Activated CD4-positive, alpha-beta memory T cell treated with anti-CD3 and anti-CD28 coated beads for 36 hours (primary cell): ENCODE measurements at regions not wholly inside any gene's neighbourhood (a gene's known extent, or its start where the extent isn't known, plus 50 kb on each side); places are given as distances from the start of the nearest gene placed in this dataset.

Source experiments
- CTCF ChIA-PET: fragments of 350-600 bp; sonication (Branson Sonifier 250); formaldehyde crosslinking; loops from one replicate; lab custom pipeline; 2021; ENCODE audit warnings: antibody characterized with exemption, inconsistent platforms; lab: Charles Lee
- POLR2A ChIA-PET: fragments of 350-600 bp; sonication (Branson Sonifier 250); formaldehyde crosslinking; loops from one replicate; lab custom pipeline; 2021; ENCODE audit warnings: antibody characterized with exemption; lab: Charles Lee
- DNase-seq: peaks from one replicate; pipeline ENCODE4 v3.0.0-alpha.2; 2020
- H3K27ac Mint-ChIP-seq: one replicate; pipeline ENCODE4 v1.8.0; 2021; ENCODE audit warnings: mixed read lengths
- H3K27me3 Mint-ChIP-seq: one replicate; pipeline ENCODE4 v1.8.0; 2021; ENCODE audit warnings: mixed read lengths
- H3K36me3 Mint-ChIP-seq: one replicate; pipeline ENCODE4 v1.8.0; 2021; ENCODE audit warnings: mixed read lengths
- H3K4me1 Mint-ChIP-seq: one replicate; pipeline ENCODE4 v1.8.0; 2021; ENCODE audit warnings: low read depth, mixed read lengths
- H3K4me3 Mint-ChIP-seq: one replicate; pipeline ENCODE4 v1.8.0; 2021; ENCODE audit warnings: mild to moderate bottlenecking, mixed read lengths
- H3K9me3 Mint-ChIP-seq: one replicate; pipeline ENCODE4 v1.8.0; 2021; ENCODE audit warnings: mixed read lengths
- intact Hi-C: fragments of 100-400 bp; cut with micrococcal nuclease; formaldehyde crosslinking; loops from one replicate; pipeline ENCODE4 v1.15.1; 2023

GRCh38 chr5:7186818-7187217 is 209.1 kb upstream of the ADCY2 start:
- intact Hi-C loops, result no loop called here
- H3K4me3 Mint-ChIP-seq, result no peak overlapping the region
- H3K4me1 Mint-ChIP-seq, result no peaks in the 10 kb centered on the region
- peaks cover under 1% of the 10 kb centered on the region for H3K27me3 Mint-ChIP-seq
- no peaks in the 10 kb centered on the region for H3K9me3 Mint-ChIP-seq
- H3K27ac Mint-ChIP-seq, result no peak overlapping the region
- CTCF ChIA-PET, result no interaction called here
- DNase-seq, result no peak
- H3K36me3 Mint-ChIP-seq, result no peaks in the 10 kb centered on the region
- POLR2A ChIA-PET, result no interaction called here

GRCh38 chr5:7190712-7191250 is 205.2 kb upstream of the ADCY2 start:
- intact Hi-C loops, result no loop called here
- no peaks in the 10 kb centered on the region for H3K9me3 Mint-ChIP-seq
- H3K36me3 Mint-ChIP-seq, result no peaks in the 10 kb centered on the region
- DNase-seq, result no peak
- H3K4me3 Mint-ChIP-seq, result no peak overlapping the region
- ChIA-PET POLR2A (no interaction called here), CTCF (no interaction called here)
- H3K27ac Mint-ChIP-seq, result no peak overlapping the region
- H3K27me3 Mint-ChIP-seq, result peaks cover 3% of the 10 kb centered on the region
- H3K4me1 Mint-ChIP-seq, result no peaks in the 10 kb centered on the region

GRCh38 chr5:7192016-7192415 is 203.9 kb upstream of the ADCY2 start:
- Mint-ChIP-seq H3K9me3 (no peaks in the 10 kb centered on the region), H3K27me3 (peaks cover 3% of the 10 kb centered on the region), H3K27ac (no peak overlapping the region), H3K4me3 (no peak overlapping the region), H3K4me1 (no peaks in the 10 kb centered on the region), H3K36me3 (no peaks in the 10 kb centered on the region)
- CTCF ChIA-PET, result no interaction called here
- POLR2A ChIA-PET, result no interaction called here
- intact Hi-C loops, result no loop called here
- DNase-seq, result no peak

GRCh38 chr5:7202846-7203245 is 193.1 kb upstream of the ADCY2 start:
- Mint-ChIP-seq H3K4me1 (no peaks in the 10 kb centered on the region), H3K27me3 (no peaks in the 10 kb centered on the region), H3K36me3 (no peaks in the 10 kb centered on the region), H3K27ac (no peak overlapping the region), H3K9me3 (no peaks in the 10 kb centered on the region), H3K4me3 (no peak overlapping the region)
- ChIA-PET POLR2A (no interaction called here), CTCF (no interaction called here)
- DNase-seq, result no peak
- intact Hi-C loops, result no loop called here

GRCh38 chr5:7207979-7208378 is 188.0 kb upstream of the ADCY2 start:
- Mint-ChIP-seq H3K27me3 (no peaks in the 10 kb centered on the region), H3K4me3 (no peak overlapping the region), H3K4me1 (no peaks in the 10 kb centered on the region), H3K9me3 (no peaks in the 10 kb centered on the region), H3K27ac (no peak overlapping the region), H3K36me3 (no peaks in the 10 kb centered on the region)
- intact Hi-C loops, result no loop called here
- ChIA-PET CTCF (interaction anchor here (1.0 kb wide), 1 partner anchor 129 kb away, joined by 3 read pairs; no protein-coding TSS in a partner anchor), POLR2A (no interaction called here)
- DNase-seq, result no peak

- no peaks in the 10 kb centered on the region for H3K36me3 Mint-ChIP-seq
- H3K4me1 Mint-ChIP-seq, result no peaks in the 10 kb centered on the region
- POLR2A ChIA-PET, result no interaction called here
- CTCF ChIA-PET, result no interaction called here
- H3K9me3 Mint-ChIP-seq, result no peaks in the 10 kb centered on the region
- H3K4me3 Mint-ChIP-seq, result no peak overlapping the region
- no peak for DNase-seq
- no peaks in the 10 kb centered on the region for H3K27me3 Mint-ChIP-seq
- intact Hi-C loops, result no loop called here
- no peak overlapping the region for H3K27ac Mint-ChIP-seq
Measured at GRCh38 chr5:7208938-7209337, 187.0 kb upstream of the ADCY2 start.

- Mint-ChIP-seq H3K4me1 (no peaks in the 10 kb centered on the region), H3K9me3 (no peaks in the 10 kb centered on the region), H3K36me3 (no peaks in the 10 kb centered on the region), H3K27me3 (no peaks in the 10 kb centered on the region), H3K27ac (no peak overlapping the region), H3K4me3 (no peak overlapping the region)
- CTCF ChIA-PET, result no interaction called here
- intact Hi-C loops, result no loop called here
- no peak for DNase-seq
- POLR2A ChIA-PET, result no interaction called here
Measured at GRCh38 chr5:7209658-7210057, 186.3 kb upstream of the ADCY2 start.

- CTCF ChIA-PET, result no interaction called here
- POLR2A ChIA-PET, result no interaction called here
- intact Hi-C loops, result no loop called here
Measured at GRCh38 chr5:7210549-7210948, 185.4 kb upstream of the ADCY2 start.

GRCh38 chr5:7213525-7213924 is 182.4 kb upstream of the ADCY2 start:
- Mint-ChIP-seq H3K4me1 (no peaks in the 10 kb centered on the region), H3K36me3 (no peaks in the 10 kb centered on the region)
- CTCF ChIA-PET, result no interaction called here

More at GRCh38 chr5:7210549-7210948, 185.4 kb upstream of the ADCY2 start:
- Mint-ChIP-seq H3K4me3 (no peak overlapping the region), H3K36me3 (no peaks in the 10 kb centered on the region), H3K27me3 (no peaks in the 10 kb centered on the region), H3K4me1 (no peaks in the 10 kb centered on the region), H3K27ac (no peak overlapping the region), H3K9me3 (no peaks in the 10 kb centered on the region)
- DNase-seq, result no peak

GRCh38 chr5:7214906-7215416 is 181.0 kb upstream of the ADCY2 start:
- POLR2A ChIA-PET, result no interaction called here

More at GRCh38 chr5:7213525-7213924, 182.4 kb upstream of the ADCY2 start:
- Mint-ChIP-seq H3K9me3 (no peaks in the 10 kb centered on the region), H3K27me3 (no peaks in the 10 kb centered on the region), H3K27ac (no peak overlapping the region), H3K4me3 (no peak overlapping the region)
- intact Hi-C loops, result no loop called here
- no peak for DNase-seq
- POLR2A ChIA-PET, result no interaction called here

GRCh38 chr5:7218141-7218540 is 177.8 kb upstream of the ADCY2 start:
- no peaks in the 10 kb centered on the region for H3K36me3 Mint-ChIP-seq
- ChIA-PET POLR2A (no interaction called here), CTCF (no interaction called here)
- H3K27ac Mint-ChIP-seq, result no peak overlapping the region
- H3K9me3 Mint-ChIP-seq, result no peaks in the 10 kb centered on the region
- H3K27me3 Mint-ChIP-seq, result no peaks in the 10 kb centered on the region
- intact Hi-C loops, result no loop called here
- H3K4me3 Mint-ChIP-seq, result no peak overlapping the region
- no peak for DNase-seq
- H3K4me1 Mint-ChIP-seq, result no peaks in the 10 kb centered on the region

More at GRCh38 chr5:7214906-7215416, 181.0 kb upstream of the ADCY2 start:
- H3K27ac Mint-ChIP-seq, result no peak overlapping the region
- no peaks in the 10 kb centered on the region for H3K9me3 Mint-ChIP-seq
- CTCF ChIA-PET, result no interaction called here
- intact Hi-C loops, result no loop called here
- no peaks in the 10 kb centered on the region for H3K36me3 Mint-ChIP-seq
- DNase-seq, result no peak
- no peaks in the 10 kb centered on the region for H3K27me3 Mint-ChIP-seq
- no peak overlapping the region for H3K4me3 Mint-ChIP-seq
- H3K4me1 Mint-ChIP-seq, result no peaks in the 10 kb centered on the region

GRCh38 chr5:7220156-7220555 is 175.8 kb upstream of the ADCY2 start:
- CTCF ChIA-PET, result no interaction called here
- Mint-ChIP-seq H3K9me3 (no peaks in the 10 kb centered on the region), H3K4me3 (no peak overlapping the region), H3K27me3 (peaks cover 1% of the 10 kb centered on the region), H3K27ac (no peak overlapping the region), H3K4me1 (no peaks in the 10 kb centered on the region), H3K36me3 (no peaks in the 10 kb centered on the region)
- DNase-seq, result no peak
- POLR2A ChIA-PET, result no interaction called here
- intact Hi-C loops, result no loop called here

GRCh38 chr5:7221041-7221440 is 174.9 kb upstream of the ADCY2 start:
- no peaks in the 10 kb centered on the region for H3K9me3 Mint-ChIP-seq
- H3K27me3 Mint-ChIP-seq, result peaks cover 1% of the 10 kb centered on the region
- CTCF ChIA-PET, result no interaction called here
- no peak overlapping the region for H3K27ac Mint-ChIP-seq
- DNase-seq, result no peak
- no peak overlapping the region for H3K4me3 Mint-ChIP-seq
- intact Hi-C loops, result no loop called here
- no peaks in the 10 kb centered on the region for H3K4me1 Mint-ChIP-seq
- H3K36me3 Mint-ChIP-seq, result no peaks in the 10 kb centered on the region
- POLR2A ChIA-PET, result no interaction called here
